IPS DF 6.9 (cell line): ENCODE measurements at regions not wholly inside any gene's neighbourhood (a gene's known extent, or its start where the extent isn't known, plus 50 kb on each side); places are given as distances from the start of the nearest gene placed in this dataset.
"Not testable (repeated sequence)": the region's sequence is repeated elsewhere in the genome, so short reads cannot be mapped to it uniquely, and the experiment has no call there.

ENCODE experiments used
- DNase-seq: peaks from one replicate; pipeline ENCODE4 v3.0.0-alpha.2; 2013; ENCODE audit warnings: low read depth, low spot score
- H3K27ac ChIP-seq: one replicate; pipeline ENCODE4 v1.5.1; 2013; ENCODE audit warnings: low read length, control low read depth
- H3K27me3 ChIP-seq: 2 replicates; pipeline ENCODE4 v1.6.1; 2013; ENCODE audit warnings: mild to moderate bottlenecking, low read length; ENCODE audit not compliant: control insufficient read depth, insufficient read depth
- H3K36me3 ChIP-seq: 2 replicates; pipeline ENCODE4 v1.6.1; 2013; ENCODE audit warnings: low read length; ENCODE audit not compliant: control insufficient read depth, insufficient read depth
- H3K4me1 ChIP-seq: 2 replicates; pipeline ENCODE4 v1.6.1; 2013; ENCODE audit warnings: low read length; ENCODE audit not compliant: control insufficient read depth, insufficient read depth
- H3K4me3 ChIP-seq: 2 replicates; pipeline ENCODE4 v1.5.1; 2013; ENCODE audit warnings: mild to moderate bottlenecking, low read length
- H3K9me3 ChIP-seq: 2 replicates; pipeline ENCODE4 v1.6.1; 2013; ENCODE audit warnings: low read length, inconsistent platforms; ENCODE audit not compliant: control insufficient read depth, insufficient read depth
- WGBS: extraction: QIAGEN DNeasy Blood & Tissue Kit; methylation state at CpG from one replicate; pipeline ENCODE4 v1.1.7; 2013; ENCODE audit warnings: mixed read lengths, missing lambda C conversion rate; ENCODE audit not compliant: insufficient read length, insufficient coverage; 5-methylcytosine and 5-hydroxymethylcytosine counted together

- no peaks in the 10 kb centered on the region for H3K36me3 ChIP-seq
- WGBS: no CpG with 5 or more reads among the region's 4 CpGs
- no peak overlapping the region for H3K27ac ChIP-seq
- no peak overlapping the region for H3K4me3 ChIP-seq
- H3K9me3 ChIP-seq: no peaks in the 10 kb centered on the region
- DNase-seq: no peak
- H3K27me3 ChIP-seq: no peaks in the 10 kb centered on the region
- H3K4me1 ChIP-seq: no peaks in the 10 kb centered on the region
Observed at GRCh38 chr7:84712374-84713121, 474.3 kb downstream of the SEMA3D start.

DNA sequence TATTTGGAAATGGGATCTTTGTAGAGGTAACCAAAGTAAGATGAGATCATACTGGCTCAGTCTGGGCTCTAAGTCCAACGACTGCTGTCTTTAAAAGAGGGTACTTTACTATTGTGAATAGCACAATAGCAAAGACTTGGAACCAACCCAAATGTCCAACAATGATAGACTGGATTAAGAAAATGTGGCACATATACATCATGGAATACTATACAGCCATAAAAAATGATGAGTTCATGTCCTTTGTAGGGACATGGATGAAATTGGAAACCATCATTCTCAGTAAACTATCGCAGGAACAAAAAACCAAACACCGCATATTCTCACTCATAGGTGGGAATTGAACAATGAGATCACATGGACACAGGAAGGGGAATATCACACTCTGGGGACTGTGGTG, 476.3 kb downstream of the SEMA3D start:
- no CpG with 5 or more reads among the region's 3 CpGs for WGBS
- not testable (repeated sequence) for H3K4me1 ChIP-seq, H3K27me3 ChIP-seq, H3K9me3 ChIP-seq, H3K4me3 ChIP-seq, H3K36me3 ChIP-seq, DNase-seq, H3K27ac ChIP-seq

GRCh38 chr7:84705706-84706105, 481.1 kb downstream of the SEMA3D start:
- no peaks in the 10 kb centered on the region for H3K36me3 ChIP-seq
- no peak overlapping the region for H3K4me3 ChIP-seq
- H3K27ac ChIP-seq: no peak overlapping the region
- DNase-seq: no peak
- H3K9me3 ChIP-seq: no peaks in the 10 kb centered on the region
- H3K4me1 ChIP-seq: no peaks in the 10 kb centered on the region
- no CpG with 5 or more reads among the region's 1 CpG for WGBS
- no peaks in the 10 kb centered on the region for H3K27me3 ChIP-seq

DNA sequence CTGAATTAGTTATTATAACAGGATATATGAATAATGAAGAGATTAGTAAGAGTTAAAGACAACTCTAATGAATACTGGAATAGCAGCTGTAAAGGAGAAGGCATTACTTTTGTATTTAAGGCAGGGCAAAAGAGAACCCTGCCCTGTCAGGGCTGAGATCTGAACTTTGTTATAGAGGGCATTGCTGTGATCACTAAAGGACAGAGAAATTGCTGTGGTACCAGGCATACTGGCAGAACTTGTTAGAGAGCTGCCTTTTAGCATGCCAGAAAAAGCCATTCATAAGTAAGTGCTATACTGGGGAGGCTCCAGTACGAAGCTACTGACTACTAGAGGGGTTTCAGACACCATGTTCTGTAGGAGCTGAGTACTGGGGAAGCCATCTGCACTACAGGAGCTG, 481.8 kb downstream of the SEMA3D start:
- no peaks in the 10 kb centered on the region for H3K27me3 ChIP-seq
- no peaks in the 10 kb centered on the region for H3K36me3 ChIP-seq
- DNase-seq: no peak
- WGBS: no CpG with 5 or more reads among the region's 1 CpG
- no peak overlapping the region for H3K27ac ChIP-seq
- H3K4me1 ChIP-seq: no peaks in the 10 kb centered on the region
- H3K9me3 ChIP-seq: no peaks in the 10 kb centered on the region
- H3K4me3 ChIP-seq: no peak overlapping the region

- no peaks in the 10 kb centered on the region for H3K9me3 ChIP-seq
- no CpG with 5 or more reads among the region's 4 CpGs for WGBS
- no peaks in the 10 kb centered on the region for H3K27me3 ChIP-seq
- no peak overlapping the region for H3K4me3 ChIP-seq
- no peaks in the 10 kb centered on the region for H3K4me1 ChIP-seq
- H3K36me3 ChIP-seq: no peaks in the 10 kb centered on the region
- no peak for DNase-seq
- no peak overlapping the region for H3K27ac ChIP-seq
Observed at GRCh38 chr7:84704380-84704779, 482.5 kb downstream of the SEMA3D start.

- no CpG with 5 or more reads among the region's 7 CpGs for WGBS
- no peaks in the 10 kb centered on the region for H3K4me1 ChIP-seq
Observed at GRCh38 chr7:84701524-84702306, 485.1 kb downstream of the SEMA3D start.

DNA sequence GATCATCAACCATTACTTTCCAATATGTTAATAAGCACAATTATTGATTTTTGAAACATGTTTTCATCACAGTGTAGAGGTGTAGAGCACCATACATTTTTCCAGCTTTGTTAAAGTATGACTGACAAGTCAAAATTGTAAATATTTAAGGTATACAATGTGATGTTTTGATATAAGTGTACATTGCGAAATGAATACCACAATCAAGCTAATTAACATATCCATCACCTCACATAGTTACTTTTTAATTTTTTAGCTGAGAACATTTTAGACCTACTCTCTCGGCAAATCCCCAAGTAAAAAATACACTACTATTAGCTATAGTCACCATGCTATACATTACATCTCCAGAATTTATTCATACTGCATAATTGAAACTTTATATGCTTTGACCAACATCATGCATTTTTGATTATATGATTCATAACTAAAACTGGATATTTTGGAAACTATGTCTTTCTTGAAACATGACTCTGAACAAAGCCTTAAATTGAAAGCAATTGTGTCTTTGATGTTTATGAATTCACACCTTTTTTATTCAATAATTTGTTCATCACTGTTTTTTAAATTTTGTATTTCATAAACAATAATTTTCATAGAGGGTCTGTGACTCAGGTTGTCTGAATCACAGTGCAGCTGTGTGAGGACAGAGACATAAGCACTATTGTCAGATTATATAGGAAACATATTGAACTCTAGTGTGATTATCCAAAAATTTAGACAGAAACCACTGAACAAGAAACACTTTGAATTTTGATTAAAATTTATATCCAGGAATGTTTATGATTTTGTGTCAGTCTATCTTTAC, 486.1 kb downstream of the SEMA3D start:
- no peaks in the 10 kb centered on the region for H3K36me3 ChIP-seq
- H3K27me3 ChIP-seq: no peaks in the 10 kb centered on the region
- H3K4me1 ChIP-seq: no peaks in the 10 kb centered on the region
- no peaks in the 10 kb centered on the region for H3K9me3 ChIP-seq
- no peak overlapping the region for H3K4me3 ChIP-seq
- no CpG with 5 or more reads among the region's 2 CpGs for WGBS
- H3K27ac ChIP-seq: no peak overlapping the region
- no peak for DNase-seq

More at GRCh38 chr7:84701524-84702306, 485.1 kb downstream of the SEMA3D start:
- DNase-seq: no peak
- Histone ChIP-seq H3K27me3 (no peaks in the 10 kb centered on the region), H3K4me3 (no peak overlapping the region), H3K27ac (no peak overlapping the region), H3K9me3 (no peaks in the 10 kb centered on the region), H3K36me3 (no peaks in the 10 kb centered on the region)

DNA sequence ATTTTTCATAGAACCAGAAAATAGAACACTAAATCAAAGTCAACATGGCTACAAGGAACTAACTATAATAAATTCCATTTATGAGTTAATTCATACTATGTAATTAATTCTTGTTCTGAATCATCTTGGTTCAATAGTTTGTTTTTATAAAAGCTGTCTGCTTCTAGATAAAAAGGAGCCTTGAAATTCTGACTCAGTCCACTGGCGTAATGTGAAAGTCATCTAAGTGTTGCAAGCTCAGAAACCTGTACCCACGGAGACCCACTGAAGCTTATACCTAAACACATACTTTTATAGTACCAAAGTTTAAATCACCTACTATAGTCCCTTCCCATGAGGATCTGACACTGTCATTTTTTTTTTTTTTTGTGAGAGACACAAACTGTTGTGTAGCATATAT, 489.4 kb downstream of the SEMA3D start:
- Histone ChIP-seq H3K4me1 (no peaks in the 10 kb centered on the region), H3K9me3 (no peaks in the 10 kb centered on the region), H3K27me3 (no peaks in the 10 kb centered on the region), H3K27ac (no peak overlapping the region), H3K4me3 (no peak overlapping the region), H3K36me3 (no peaks in the 10 kb centered on the region)
- WGBS: no CpG with 5 or more reads among the region's 2 CpGs
- no peak for DNase-seq

- H3K27ac ChIP-seq: no peak overlapping the region
- no peaks in the 10 kb centered on the region for H3K4me1 ChIP-seq
- no peaks in the 10 kb centered on the region for H3K36me3 ChIP-seq
- H3K27me3 ChIP-seq: no peaks in the 10 kb centered on the region
- H3K9me3 ChIP-seq: no peaks in the 10 kb centered on the region
- no peak overlapping the region for H3K4me3 ChIP-seq
- DNase-seq: no peak
- WGBS: no CpG with 5 or more reads among the region's 1 CpG
Observed at GRCh38 chr7:84693483-84693882, 493.4 kb downstream of the SEMA3D start.

GRCh38 chr7:84688671-84689070, 494.1 kb upstream of the SEMA3A start:
- H3K4me1 ChIP-seq: no peaks in the 10 kb centered on the region
- H3K9me3 ChIP-seq: no peaks in the 10 kb centered on the region
- no peak overlapping the region for H3K27ac ChIP-seq
- no peak overlapping the region for H3K4me3 ChIP-seq
- no peaks in the 10 kb centered on the region for H3K27me3 ChIP-seq
- H3K36me3 ChIP-seq: no peaks in the 10 kb centered on the region
- no peak for DNase-seq
